Body of pancreas (tissue), 4 donors: ENCODE measurements at regions not wholly inside any gene's neighbourhood (a gene's known extent, or its start where the extent isn't known, plus 50 kb on each side); places are given as distances from the start of the nearest gene placed in this dataset.

Source experiments
- CTCF ChIP-seq, 7 experiments: fragments of 450-650 bp in 4 of 7; fragments of 200-600 bp in 3 of 7; sonication (generic) in 3 of 7; IDR thresholded peaks; one replicate each; pipeline ENCODE4 v1.5.1; 2016 to 2019; ENCODE audit warnings: antibody characterized with exemption in 7 of 7
- POLR2A ChIP-seq, 3 donors: fragments of 450-650 bp; IDR thresholded peaks; one replicate each; pipeline ENCODE4 v1.6.1; 2016; ENCODE audit warnings: antibody characterized with exemption in 3 of 3, mild to moderate bottlenecking in 2 of 3

GRCh38 chr12:93256256-93256969, 121.3 kb upstream of the NUDT4 start:
- TF ChIP-seq CTCF (IDR thresholded peaks at IDR 0.05) (no peak), POLR2A (IDR thresholded peaks at IDR 0.05) (no peak)
